ENCODE measurements at regions not wholly inside any gene's neighbourhood (a gene's known extent, or its start where the extent isn't known, plus 50 kb on each side); places are given as distances from the start of the nearest gene placed in this dataset.

DNA sequence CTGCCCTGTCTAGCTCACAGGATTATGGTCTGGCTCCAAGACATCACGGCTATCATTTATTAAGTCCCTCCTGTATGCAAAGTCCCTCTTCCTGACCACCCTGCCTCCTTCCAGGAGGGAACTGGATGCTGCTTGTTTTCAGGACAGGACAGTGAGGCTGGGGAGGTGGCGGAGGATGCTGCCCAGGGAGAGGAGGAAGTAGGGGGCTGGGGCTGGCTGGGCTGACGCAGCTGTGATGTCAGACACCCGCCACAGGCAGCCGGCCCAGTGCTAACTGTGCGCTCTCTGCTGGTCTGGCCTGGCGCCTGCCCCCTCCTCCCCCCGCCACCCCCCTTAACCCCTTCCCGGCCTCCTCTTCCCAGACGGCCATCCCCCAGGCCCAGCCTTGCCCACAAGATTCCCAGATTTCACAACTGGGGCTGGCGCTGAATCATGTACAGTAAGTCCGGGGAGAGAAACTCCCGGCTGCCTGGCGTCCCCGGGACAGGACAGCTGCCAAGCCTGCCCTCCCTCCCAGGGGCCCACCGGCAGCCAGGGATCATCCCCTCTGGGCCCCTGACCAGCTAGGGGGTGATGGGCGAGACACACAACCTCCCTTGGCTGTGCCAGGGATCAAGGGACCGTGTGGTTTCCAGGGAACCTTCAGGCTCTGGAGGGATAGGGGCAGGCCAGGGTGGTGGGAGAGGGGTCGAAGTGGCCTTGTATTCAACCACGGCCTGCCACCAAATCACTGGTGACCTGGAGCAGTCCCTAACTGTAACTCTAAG is 118.1 kb downstream of the CEBPB start (continued):
- TF ChIP-seq, protein P1, sequence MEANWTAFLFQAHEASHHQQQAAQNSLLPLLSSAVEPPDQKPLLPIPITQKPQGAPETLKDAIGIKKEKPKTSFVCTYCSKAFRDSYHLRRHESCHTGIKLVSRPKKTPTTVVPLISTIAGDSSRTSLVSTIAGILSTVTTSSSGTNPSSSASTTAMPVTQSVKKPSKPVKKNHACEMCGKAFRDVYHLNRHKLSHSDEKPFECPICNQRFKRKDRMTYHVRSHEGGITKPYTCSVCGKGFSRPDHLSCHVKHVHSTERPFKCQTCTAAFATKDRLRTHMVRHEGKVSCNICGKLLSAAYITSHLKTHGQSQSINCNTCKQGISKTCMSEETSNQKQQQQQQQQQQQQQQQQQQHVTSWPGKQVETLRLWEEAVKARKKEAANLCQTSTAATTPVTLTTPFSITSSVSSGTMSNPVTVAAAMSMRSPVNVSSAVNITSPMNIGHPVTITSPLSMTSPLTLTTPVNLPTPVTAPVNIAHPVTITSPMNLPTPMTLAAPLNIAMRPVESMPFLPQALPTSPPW (CRISPR knock-in tag; IDR thresholded peaks at IDR 0.05): peak; percentile 98
- TF ChIP-seq, protein P2, sequence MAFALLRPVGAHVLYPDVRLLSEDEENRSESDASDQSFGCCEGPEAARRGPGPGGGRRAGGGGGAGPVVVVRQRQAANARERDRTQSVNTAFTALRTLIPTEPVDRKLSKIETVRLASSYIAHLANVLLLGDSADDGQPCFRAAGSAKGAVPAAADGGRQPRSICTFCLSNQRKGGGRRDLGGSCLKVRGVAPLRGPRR (CRISPR knock-in tag; IDR thresholded peaks at IDR 0.05): no peak
- TF ChIP-seq CREB1 (IDR thresholded peaks at IDR 0.05) (peak; percentile 86), CREB1 (CRISPR knock-in tag; IDR thresholded peaks at IDR 0.05) (peak; percentile 64), NRF1 (conservative IDR thresholded peaks at IDR 0.05 in 1 of 2, IDR thresholded peaks at IDR 0.05 in 1 of 2) (peak; percentile 28 to 57; a peak in 1 of 4 replicates), ZNF384 (IDR thresholded peaks at IDR 0.05; ENCODE audit: low read depth, low read length) (no peak), RBM22 (IDR thresholded peaks at IDR 0.05; ENCODE audit: low read depth, low read length, poor library complexity, severe bottlenecking) (no peak), ATF7 (IDR thresholded peaks at IDR 0.05) (0 out of 2 replicates have a peak, but pooled peaks have one; percentile 31), CREM (IDR thresholded peaks at IDR 0.05; ENCODE audit: low read depth) (peak; percentile 92), SAP30 (IDR thresholded peaks at IDR 0.05; ENCODE audit: borderline replicate concordance, insufficient read depth, low read depth, low read length, poor library complexity, severe bottlenecking) (no peak), RAD21 (CRISPR knock-in tag; conservative IDR thresholded peaks at IDR 0.05 in 1 of 2, IDR thresholded peaks at IDR 0.05 in 1 of 2) (peak in 1 of 2 experiments; percentile 30; a peak in 2 of 4 replicates), ZBTB7A (IDR thresholded peaks at IDR 0.05; ENCODE audit: borderline replicate concordance, control insufficient read depth, low read depth, low read length) (peak; percentile 34; the same call in 1 of the 2 replicates), KDM1A (IDR thresholded peaks at IDR 0.05) (peak in 1 of 2 experiments; percentile 53; a peak in 1 of 4 replicates), NR2C2 (CRISPR knock-in tag; IDR thresholded peaks at IDR 0.05) (no peak), NR2C2 (tag; IDR thresholded peaks at IDR 0.05) (no peak; the same call in 1 of the 2 replicates), FOXK2 (conservative IDR thresholded peaks at IDR 0.05 in 1 of 2, IDR thresholded peaks at IDR 0.05 in 1 of 2; ENCODE audit: low read depth in 2 of 2) (peak in 1 of 2 experiments; percentile 54; a peak in 1 of 4 replicates), TCF7L2 (IDR thresholded peaks at IDR 0.05; ENCODE audit: low read depth, low read length) (no peak)
- TF ChIP-seq, protein P3, sequence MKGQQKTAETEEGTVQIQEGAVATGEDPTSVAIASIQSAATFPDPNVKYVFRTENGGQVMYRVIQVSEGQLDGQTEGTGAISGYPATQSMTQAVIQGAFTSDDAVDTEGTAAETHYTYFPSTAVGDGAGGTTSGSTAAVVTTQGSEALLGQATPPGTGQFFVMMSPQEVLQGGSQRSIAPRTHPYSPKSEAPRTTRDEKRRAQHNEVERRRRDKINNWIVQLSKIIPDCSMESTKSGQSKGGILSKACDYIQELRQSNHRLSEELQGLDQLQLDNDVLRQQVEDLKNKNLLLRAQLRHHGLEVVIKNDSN (CRISPR knock-in tag; IDR thresholded peaks at IDR 0.05): 0 out of 2 replicates have a peak, but pooled peaks have one; percentile 18
- TF ChIP-seq, protein P4, sequence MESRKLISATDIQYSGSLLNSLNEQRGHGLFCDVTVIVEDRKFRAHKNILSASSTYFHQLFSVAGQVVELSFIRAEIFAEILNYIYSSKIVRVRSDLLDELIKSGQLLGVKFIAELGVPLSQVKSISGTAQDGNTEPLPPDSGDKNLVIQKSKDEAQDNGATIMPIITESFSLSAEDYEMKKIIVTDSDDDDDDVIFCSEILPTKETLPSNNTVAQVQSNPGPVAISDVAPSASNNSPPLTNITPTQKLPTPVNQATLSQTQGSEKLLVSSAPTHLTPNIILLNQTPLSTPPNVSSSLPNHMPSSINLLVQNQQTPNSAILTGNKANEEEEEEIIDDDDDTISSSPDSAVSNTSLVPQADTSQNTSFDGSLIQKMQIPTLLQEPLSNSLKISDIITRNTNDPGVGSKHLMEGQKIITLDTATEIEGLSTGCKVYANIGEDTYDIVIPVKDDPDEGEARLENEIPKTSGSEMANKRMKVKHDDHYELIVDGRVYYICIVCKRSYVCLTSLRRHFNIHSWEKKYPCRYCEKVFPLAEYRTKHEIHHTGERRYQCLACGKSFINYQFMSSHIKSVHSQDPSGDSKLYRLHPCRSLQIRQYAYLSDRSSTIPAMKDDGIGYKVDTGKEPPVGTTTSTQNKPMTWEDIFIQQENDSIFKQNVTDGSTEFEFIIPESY (CRISPR knock-in tag; IDR thresholded peaks at IDR 0.05): peak; percentile 61; the same call in 1 of the 2 replicates
- TF ChIP-seq, protein P5, sequence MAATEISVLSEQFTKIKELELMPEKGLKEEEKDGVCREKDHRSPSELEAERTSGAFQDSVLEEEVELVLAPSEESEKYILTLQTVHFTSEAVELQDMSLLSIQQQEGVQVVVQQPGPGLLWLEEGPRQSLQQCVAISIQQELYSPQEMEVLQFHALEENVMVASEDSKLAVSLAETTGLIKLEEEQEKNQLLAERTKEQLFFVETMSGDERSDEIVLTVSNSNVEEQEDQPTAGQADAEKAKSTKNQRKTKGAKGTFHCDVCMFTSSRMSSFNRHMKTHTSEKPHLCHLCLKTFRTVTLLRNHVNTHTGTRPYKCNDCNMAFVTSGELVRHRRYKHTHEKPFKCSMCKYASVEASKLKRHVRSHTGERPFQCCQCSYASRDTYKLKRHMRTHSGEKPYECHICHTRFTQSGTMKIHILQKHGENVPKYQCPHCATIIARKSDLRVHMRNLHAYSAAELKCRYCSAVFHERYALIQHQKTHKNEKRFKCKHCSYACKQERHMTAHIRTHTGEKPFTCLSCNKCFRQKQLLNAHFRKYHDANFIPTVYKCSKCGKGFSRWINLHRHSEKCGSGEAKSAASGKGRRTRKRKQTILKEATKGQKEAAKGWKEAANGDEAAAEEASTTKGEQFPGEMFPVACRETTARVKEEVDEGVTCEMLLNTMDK (IDR thresholded peaks at IDR 0.05; ENCODE audit: borderline replicate concordance, insufficient read depth, low read depth, low read length, poor library complexity, severe bottlenecking): peak; percentile 20

Data from K562 (cell line).